NCI-H82 (cell line): ENCODE measurements at regions not wholly inside any gene's neighbourhood (a gene's known extent, or its start where the extent isn't known, plus 50 kb on each side); places are given as distances from the start of the nearest gene placed in this dataset.

ENCODE experiments used
- DNase-seq: peaks from one replicate; lab custom pipeline; 2025; lab: John Stamatoyannopoulos, UW

DNA sequence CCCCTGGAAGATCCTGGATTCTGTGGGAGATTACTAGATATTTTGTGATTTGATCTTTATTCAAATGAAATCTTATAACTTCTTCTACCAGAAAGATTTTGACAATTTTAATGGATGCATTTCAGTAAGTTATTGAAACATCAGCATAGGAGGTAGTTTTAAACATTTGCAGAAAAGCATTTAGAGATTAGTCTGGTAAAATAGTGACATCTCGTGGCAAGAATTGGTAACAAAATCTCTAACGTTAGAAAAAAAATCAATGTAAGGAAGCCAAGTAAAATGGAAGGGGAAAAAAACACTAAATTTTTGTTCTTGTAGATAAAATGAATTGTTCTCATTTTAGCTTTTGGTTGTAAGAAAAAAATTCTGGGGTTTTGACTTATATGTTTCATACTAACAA lies 73.3 kb downstream of the TASL start:
- peak; percentile 45 for DNase-seq

- DNase-seq: no peak
Measured at GRCh38 chrX:30495468-30495867, 82.1 kb downstream of the TASL start.

DNA sequence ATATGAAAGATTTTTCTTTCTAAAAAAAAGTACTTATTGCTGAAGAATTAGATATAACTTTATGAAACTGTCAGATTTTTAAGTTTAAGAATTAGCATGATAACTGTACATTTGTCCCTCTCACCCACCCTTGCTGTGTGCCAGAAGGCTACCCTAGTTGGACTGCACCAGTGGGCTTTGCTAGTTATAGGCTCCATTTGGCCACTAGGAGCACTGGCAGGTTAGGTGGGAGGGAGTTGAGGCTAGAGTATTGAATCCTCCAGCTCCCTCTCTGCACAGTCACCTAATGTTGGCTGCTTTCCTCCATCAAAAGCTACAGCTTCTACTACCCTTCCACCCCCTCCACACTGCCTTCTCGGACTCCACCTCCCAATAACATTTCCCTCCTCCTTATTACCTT lies 84.2 kb downstream of the TASL start:
- no peak for DNase-seq

- peak; percentile 20 for DNase-seq
Measured at GRCh38 chrX:30489323-30489722, 88.2 kb downstream of the TASL start.

GRCh38 chrX:30488092-30488491 lies 89.5 kb downstream of the TASL start:
- DNase-seq: peak; percentile 0

DNA sequence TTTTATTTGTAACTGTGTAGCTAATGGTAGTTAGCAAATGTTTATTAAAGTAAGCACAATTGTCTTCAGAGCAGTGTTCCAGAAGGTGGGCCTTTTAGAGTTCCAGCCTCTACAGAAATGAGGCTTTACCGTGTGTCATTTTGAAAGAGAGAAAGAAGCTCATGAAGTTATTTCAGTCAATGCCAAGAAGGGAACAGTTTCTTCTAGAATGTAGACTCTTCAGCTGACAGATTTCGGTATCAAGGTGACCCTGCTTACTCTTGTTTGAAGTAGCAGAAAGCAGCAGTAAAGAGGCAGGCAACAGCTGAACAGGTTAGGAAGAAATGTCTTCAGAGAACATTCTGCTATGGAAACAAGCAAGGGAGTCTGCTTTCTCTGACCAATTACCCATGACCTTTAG lies 93.6 kb downstream of the TASL start:
- DNase-seq: no peak

DNA sequence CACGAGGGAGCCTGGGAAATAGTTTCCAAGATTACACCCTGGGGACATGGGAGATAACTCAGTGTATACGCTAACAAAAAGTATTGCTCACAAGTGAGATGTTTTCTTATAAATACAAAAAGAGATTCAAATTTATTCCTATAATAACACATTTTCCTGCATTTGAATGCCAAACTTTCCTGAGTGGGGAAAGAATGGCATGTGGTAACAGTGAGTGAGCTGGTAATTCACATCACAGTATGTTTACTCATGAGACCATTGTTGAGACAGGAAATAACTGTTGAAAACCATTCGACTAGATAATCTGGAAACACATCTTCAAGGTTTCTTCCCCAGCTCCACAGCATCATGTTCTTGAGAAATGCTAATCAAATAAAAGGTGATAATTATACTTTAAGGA lies 109.1 kb downstream of the TASL start:
- no peak for DNase-seq
